Sigmoid colon (tissue), 3 donors: ENCODE measurements at regions not wholly inside any gene's neighbourhood (a gene's known extent, or its start where the extent isn't known, plus 50 kb on each side); places are given as distances from the start of the nearest gene placed in this dataset.
"Not testable (repeated sequence)": the region's sequence is repeated elsewhere in the genome, so short reads cannot be mapped to it uniquely, and the experiment has no call there.

Source experiments
- POLR2A ChIP-seq, 2 donors: fragments of 450-650 bp; IDR thresholded peaks; one replicate each; pipeline ENCODE4 v1.6.1; 2016; ENCODE audit warnings: antibody characterized with exemption in 2 of 2, mild to moderate bottlenecking in 2 of 2, moderate library complexity in 2 of 2
- TF ChIP-seq, protein P1 (sequence below), 4 experiments: fragments of 450-650 bp in 3 of 4; fragments of 200-600 bp in 1 of 4; IDR thresholded peaks; one replicate each; pipeline ENCODE4 v1.5.1; 2016 to 2019; ENCODE audit warnings: antibody characterized with exemption in 4 of 4, mild to moderate bottlenecking in 3 of 4, moderate library complexity in 2 of 4

DNA sequence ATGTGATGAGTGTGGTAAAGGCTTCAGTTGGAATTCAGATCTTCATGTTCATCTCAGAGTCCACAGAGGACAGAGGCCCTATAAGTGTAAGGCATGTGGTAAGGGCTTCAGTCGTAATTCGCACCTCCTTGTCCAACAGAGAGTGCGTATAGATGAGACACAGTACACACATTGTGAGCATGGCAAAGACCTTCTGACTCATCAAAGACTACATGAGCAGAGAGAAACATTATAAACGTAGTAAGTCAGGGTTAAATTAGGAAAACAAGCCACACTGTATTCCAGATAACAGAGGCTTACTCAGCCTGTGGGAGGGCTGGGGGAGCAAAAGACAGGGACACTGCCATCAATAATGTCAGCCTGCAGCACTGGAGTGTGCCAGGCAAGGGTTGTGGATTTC is 706.2 kb upstream of the DEFB115 start:
- TF ChIP-seq, protein P1, sequence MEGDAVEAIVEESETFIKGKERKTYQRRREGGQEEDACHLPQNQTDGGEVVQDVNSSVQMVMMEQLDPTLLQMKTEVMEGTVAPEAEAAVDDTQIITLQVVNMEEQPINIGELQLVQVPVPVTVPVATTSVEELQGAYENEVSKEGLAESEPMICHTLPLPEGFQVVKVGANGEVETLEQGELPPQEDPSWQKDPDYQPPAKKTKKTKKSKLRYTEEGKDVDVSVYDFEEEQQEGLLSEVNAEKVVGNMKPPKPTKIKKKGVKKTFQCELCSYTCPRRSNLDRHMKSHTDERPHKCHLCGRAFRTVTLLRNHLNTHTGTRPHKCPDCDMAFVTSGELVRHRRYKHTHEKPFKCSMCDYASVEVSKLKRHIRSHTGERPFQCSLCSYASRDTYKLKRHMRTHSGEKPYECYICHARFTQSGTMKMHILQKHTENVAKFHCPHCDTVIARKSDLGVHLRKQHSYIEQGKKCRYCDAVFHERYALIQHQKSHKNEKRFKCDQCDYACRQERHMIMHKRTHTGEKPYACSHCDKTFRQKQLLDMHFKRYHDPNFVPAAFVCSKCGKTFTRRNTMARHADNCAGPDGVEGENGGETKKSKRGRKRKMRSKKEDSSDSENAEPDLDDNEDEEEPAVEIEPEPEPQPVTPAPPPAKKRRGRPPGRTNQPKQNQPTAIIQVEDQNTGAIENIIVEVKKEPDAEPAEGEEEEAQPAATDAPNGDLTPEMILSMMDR (IDR thresholded peaks at IDR 0.05) = not testable (repeated sequence)
- TF ChIP-seq POLR2A (IDR thresholded peaks at IDR 0.05) = not testable (repeated sequence)
